ENCODE measurements at regions not wholly inside any gene's neighbourhood (a gene's known extent, or its start where the extent isn't known, plus 50 kb on each side); places are given as distances from the start of the nearest gene placed in this dataset.

DNA sequence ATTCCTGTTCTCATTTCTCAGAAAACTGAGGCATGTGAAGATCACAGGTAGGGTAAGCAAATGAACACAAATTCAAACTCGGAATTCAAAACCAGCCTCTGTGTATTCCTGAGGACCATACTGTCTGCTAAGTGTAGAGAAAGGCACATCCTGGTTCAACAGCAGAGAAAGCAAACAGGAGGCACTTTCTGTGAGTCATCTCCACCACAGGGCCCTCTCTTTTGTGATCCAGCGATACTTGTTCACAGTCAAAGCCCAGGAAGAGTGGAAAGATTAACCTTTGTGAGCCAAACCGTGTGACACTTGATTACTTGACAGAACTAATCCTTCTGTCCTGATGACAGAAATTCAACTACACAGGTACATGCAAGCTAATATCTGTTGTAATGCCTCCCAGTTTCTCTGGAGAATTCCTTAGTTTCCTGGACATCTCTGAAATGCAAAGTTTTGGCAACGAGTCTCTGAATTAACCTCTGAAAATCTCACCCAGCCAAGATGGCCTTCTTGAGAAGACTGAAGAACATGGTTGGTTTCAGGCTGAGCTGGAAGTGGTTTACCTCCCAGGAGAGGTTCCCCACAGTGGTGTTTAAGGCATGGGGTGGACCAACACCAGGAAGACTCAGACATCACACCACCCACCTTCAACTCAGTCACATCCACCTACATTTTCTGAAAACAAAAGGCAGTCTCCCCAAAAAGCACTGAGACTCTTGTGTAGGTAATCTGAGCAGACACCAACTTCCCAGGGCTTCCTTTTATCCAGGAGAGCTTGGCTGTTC, 98.2 kb upstream of the ERG start:
- Histone ChIP-seq H3K36me3 (ENCODE audit: insufficient read depth, low read length) (no peaks in the 10 kb centered on the region), H3K9me3 (replicated peaks; ENCODE audit: low read length) (no peaks in the 10 kb centered on the region), H3K9ac (ENCODE audit: low read depth, low read length) (no peak overlapping the region)

DNA sequence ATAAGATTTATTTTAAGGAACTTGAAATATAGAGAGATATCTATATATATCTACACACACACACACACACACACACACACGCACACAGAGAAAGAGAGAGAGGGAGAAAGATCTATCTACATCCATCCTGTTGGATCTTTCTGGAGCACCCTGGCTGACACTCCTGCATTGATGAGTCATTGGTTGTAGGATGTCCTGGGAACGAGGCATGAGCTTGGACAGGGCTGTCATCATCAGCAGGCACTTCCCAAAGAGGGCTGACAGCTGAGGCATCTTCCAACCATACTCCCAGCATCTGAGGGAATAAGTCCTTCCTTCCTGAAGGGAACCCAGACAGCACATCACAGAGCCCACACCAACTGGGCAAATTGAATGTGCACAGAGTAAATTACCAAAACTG, 99.1 kb upstream of the ERG start:
- H3K36me3 ChIP-seq (ENCODE audit: insufficient read depth, low read length), result no peaks in the 10 kb centered on the region
- no peak overlapping the region for H3K9ac ChIP-seq (ENCODE audit: low read depth, low read length)
- no peaks in the 10 kb centered on the region for H3K9me3 ChIP-seq (replicated peaks; ENCODE audit: low read length)
- H3K4me3 ChIP-seq (ENCODE audit: low read length), result no peak overlapping the region
- peaks cover 81% of the 10 kb centered on the region for H3K27me3 ChIP-seq (ENCODE audit: control insufficient read depth, insufficient read depth, low read length)
- no peak overlapping the region for H3K4me2 ChIP-seq (ENCODE audit: low read length)
- no peaks in the 10 kb centered on the region for H3K4me1 ChIP-seq (ENCODE audit: control insufficient read depth, insufficient read depth, low read length)

More for the DNA sequence above, 98.2 kb upstream of the ERG start:
- Histone ChIP-seq H3K4me2 (ENCODE audit: low read length) (no peak overlapping the region), H3K4me1 (ENCODE audit: control insufficient read depth, insufficient read depth, low read length) (no peaks in the 10 kb centered on the region), H3K27me3 (ENCODE audit: control insufficient read depth, insufficient read depth, low read length) (peaks cover 87% of the 10 kb centered on the region), H3K4me3 (ENCODE audit: low read length) (no peak overlapping the region)

DNA sequence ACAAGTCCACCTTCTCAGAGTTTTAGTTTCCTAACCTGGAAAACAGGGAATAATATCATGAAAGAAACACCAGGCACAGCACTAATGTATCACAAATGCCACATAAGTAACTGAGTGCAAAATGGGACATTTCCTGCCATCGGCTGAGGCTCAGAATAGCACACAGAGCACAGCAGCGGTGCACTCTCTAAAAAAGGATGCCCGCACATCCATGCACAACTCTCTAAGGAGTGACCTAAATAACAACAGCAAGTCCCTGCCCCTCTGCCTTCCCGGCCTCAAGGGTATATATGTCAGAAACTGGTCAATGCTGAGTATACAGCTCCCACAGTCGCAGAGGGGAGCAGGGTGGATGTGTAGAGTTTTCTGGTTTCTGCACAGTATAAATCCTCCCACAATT, 100.1 kb upstream of the ERG start:
- no peak overlapping the region for H3K4me2 ChIP-seq (ENCODE audit: low read length)
- no peaks in the 10 kb centered on the region for H3K36me3 ChIP-seq (ENCODE audit: insufficient read depth, low read length)
- H3K4me3 ChIP-seq (ENCODE audit: low read length), result no peak overlapping the region
- no peaks in the 10 kb centered on the region for H3K9me3 ChIP-seq (replicated peaks; ENCODE audit: low read length)
- peaks cover 81% of the 10 kb centered on the region for H3K27me3 ChIP-seq (ENCODE audit: control insufficient read depth, insufficient read depth, low read length)
- H3K9ac ChIP-seq (ENCODE audit: low read depth, low read length), result no peak overlapping the region
- no peaks in the 10 kb centered on the region for H3K4me1 ChIP-seq (ENCODE audit: control insufficient read depth, insufficient read depth, low read length)

DNA sequence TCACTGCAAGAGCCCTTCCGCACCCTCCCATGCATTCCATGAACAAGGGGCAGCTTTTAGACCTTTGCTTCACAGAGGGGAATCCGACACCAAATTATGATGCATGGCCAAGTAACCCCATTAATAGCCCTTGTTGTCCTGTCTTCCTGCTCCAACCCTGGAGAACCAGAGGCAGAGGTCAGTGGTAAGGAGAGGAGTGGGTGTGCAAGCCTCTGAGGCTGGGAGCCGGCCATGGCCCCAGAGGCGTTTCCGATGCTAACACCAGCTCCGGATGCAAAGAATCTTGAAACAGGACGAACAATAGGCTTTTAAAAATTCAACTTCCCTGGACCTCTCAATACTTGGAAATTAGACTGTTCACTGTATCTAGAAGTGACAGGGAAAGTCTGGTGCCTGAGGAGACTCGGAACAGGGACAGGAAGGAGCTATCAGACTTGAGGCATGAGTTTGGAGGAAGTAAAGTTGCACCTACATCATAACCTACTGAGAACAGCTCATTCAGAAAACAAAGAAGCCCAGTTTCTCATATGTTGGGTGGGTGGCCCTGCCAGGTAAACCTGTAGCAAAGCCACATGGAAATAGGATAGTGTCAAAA, 101.2 kb upstream of the ERG start:
- Histone ChIP-seq H3K4me2 (ENCODE audit: low read length) (no peak overlapping the region), H3K4me1 (ENCODE audit: control insufficient read depth, insufficient read depth, low read length) (no peaks in the 10 kb centered on the region), H3K27me3 (ENCODE audit: control insufficient read depth, insufficient read depth, low read length) (peaks cover 75% of the 10 kb centered on the region), H3K9me3 (replicated peaks; ENCODE audit: low read length) (no peaks in the 10 kb centered on the region), H3K36me3 (ENCODE audit: insufficient read depth, low read length) (no peaks in the 10 kb centered on the region), H3K4me3 (ENCODE audit: low read length) (no peak overlapping the region), H3K9ac (ENCODE audit: low read depth, low read length) (no peak overlapping the region)

DNA sequence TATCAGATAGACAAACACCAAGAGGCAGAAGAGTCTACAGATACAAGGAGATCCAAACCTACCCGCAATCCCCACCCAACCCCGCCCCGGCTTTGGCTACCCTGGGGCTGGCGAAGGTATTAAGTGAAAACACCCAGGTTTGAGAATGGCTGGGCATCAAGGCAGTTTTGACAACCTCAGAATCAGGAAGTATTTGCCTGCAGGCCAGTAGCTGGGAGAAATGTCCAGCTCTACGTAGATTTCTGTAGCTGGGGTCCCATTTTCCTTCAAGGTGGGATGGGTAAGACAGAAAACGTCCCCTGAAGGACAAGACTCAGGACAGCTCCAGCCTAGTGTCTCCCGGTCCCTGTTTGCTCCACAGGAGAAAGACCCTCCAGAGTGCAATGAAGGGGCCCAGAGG, 101.8 kb upstream of the ERG start:
- Histone ChIP-seq H3K27me3 (ENCODE audit: control insufficient read depth, insufficient read depth, low read length) (peaks cover 75% of the 10 kb centered on the region), H3K4me1 (ENCODE audit: control insufficient read depth, insufficient read depth, low read length) (no peaks in the 10 kb centered on the region), H3K9me3 (replicated peaks; ENCODE audit: low read length) (no peaks in the 10 kb centered on the region), H3K4me2 (ENCODE audit: low read length) (no peak overlapping the region), H3K4me3 (ENCODE audit: low read length) (no peak overlapping the region), H3K9ac (ENCODE audit: low read depth, low read length) (no peak overlapping the region), H3K36me3 (ENCODE audit: insufficient read depth, low read length) (no peaks in the 10 kb centered on the region)

DNA sequence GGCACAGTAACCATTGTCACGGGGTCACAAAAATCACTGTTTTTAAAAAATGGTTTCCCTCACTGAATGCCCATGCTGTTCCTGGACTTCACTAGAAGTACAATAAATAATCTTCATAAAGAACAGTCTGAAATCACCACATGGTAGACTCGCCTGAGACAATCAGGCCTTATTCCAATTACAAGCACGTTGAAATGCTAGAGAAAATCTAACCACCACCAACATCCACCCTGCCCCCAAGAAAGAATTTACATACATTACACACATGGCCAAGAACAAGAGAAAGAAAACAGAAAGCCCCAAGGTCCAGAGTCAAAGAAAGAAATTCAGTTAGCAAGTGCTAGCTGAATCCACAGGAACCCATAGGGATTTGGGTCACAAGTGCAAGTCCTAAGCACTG, 107.0 kb upstream of the ERG start:
- H3K36me3 ChIP-seq (ENCODE audit: insufficient read depth, low read length), result no peaks in the 10 kb centered on the region
- H3K4me1 ChIP-seq (ENCODE audit: control insufficient read depth, insufficient read depth, low read length), result no peaks in the 10 kb centered on the region
- H3K4me3 ChIP-seq (ENCODE audit: low read length), result no peak overlapping the region
- no peaks in the 10 kb centered on the region for H3K9me3 ChIP-seq (replicated peaks; ENCODE audit: low read length)
- peaks cover 74% of the 10 kb centered on the region for H3K27me3 ChIP-seq (ENCODE audit: control insufficient read depth, insufficient read depth, low read length)
- no peak overlapping the region for H3K9ac ChIP-seq (ENCODE audit: low read depth, low read length)
- H3K4me2 ChIP-seq (ENCODE audit: low read length), result no peak overlapping the region

DNA sequence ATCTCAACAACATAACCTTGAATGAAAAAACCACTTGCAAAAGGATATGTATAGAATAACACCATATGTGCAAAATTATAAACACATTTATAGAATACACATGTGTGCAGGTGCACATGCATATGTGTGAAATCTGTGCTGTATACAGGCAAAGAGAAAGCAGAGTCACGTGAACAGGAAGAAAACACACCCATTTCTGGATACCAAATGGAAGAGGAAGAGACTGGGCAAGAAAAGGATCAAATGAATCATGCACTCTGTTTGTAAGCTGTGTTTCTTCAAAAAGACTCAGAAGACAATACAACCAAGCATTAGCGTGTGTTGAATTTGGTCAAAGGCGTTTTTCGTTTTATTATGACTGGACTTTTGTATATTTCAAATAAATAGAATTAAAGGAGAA, 111.3 kb upstream of the ERG start:
- H3K36me3 ChIP-seq (ENCODE audit: insufficient read depth, low read length), result no peaks in the 10 kb centered on the region
- no peaks in the 10 kb centered on the region for H3K9me3 ChIP-seq (replicated peaks; ENCODE audit: low read length)
- peaks cover 68% of the 10 kb centered on the region for H3K27me3 ChIP-seq (ENCODE audit: control insufficient read depth, insufficient read depth, low read length)
- H3K9ac ChIP-seq (ENCODE audit: low read depth, low read length), result no peak overlapping the region
- H3K4me3 ChIP-seq (ENCODE audit: low read length), result no peak overlapping the region
- H3K4me2 ChIP-seq (ENCODE audit: low read length), result no peak overlapping the region
- no peaks in the 10 kb centered on the region for H3K4me1 ChIP-seq (ENCODE audit: control insufficient read depth, insufficient read depth, low read length)

DNA sequence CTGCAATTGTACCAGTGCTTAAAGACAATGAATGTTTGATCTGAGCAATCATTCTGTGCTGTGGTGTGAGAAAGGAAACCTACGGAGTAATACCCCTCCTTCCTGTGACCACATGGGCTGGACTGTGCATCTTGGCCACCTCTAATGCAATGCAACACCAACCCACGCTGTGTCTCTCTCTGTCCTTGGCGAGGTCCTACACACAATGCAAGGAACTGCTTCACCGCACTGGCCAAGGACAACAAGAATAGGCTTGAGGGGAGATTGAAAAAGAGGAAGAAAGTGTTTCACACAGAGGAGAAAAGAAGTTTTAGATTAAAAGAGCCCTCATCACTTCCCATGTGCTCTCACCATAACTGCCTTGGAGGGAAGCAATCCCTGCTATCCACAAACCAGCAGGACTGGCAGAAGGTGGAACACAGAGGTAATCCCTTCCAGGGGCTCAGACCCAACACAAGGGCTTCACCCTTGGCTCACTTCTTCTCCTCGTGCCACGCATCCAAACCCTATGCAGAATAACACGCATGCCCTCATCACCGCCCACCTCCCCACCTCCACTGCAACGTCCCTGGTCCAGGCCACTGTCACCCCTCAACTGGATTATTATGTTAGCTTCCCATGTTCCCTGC, 112.5 kb upstream of the ERG start:
- Histone ChIP-seq H3K4me3 (ENCODE audit: low read length) (no peak overlapping the region), H3K9me3 (replicated peaks; ENCODE audit: low read length) (no peaks in the 10 kb centered on the region), H3K27me3 (ENCODE audit: control insufficient read depth, insufficient read depth, low read length) (peaks cover 68% of the 10 kb centered on the region), H3K4me2 (ENCODE audit: low read length) (no peak overlapping the region), H3K9ac (ENCODE audit: low read depth, low read length) (no peak overlapping the region), H3K36me3 (ENCODE audit: insufficient read depth, low read length) (no peaks in the 10 kb centered on the region), H3K4me1 (ENCODE audit: control insufficient read depth, insufficient read depth, low read length) (no peaks in the 10 kb centered on the region)

DNA sequence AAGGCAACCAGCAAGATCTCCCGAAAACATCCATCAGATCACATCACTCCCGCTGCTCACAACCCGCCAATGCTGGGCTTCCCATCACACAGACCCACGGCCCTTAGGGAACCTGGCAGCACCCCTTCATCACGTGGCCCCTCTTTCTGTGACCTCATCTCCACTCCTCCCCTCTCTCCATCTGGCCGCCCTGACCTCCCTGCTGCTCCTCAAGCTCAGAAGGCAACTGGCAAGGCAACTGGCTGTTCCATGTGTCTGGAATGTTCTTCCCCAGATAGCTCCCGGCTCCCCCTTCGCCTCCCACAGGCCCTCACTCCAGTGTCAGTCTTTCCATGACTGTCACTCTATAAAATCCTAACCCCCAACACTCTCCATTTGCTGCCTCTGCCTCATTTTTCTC, 113.0 kb upstream of the ERG start:
- no peak overlapping the region for H3K9ac ChIP-seq (ENCODE audit: low read depth, low read length)
- H3K4me3 ChIP-seq (ENCODE audit: low read length), result no peak overlapping the region
- no peaks in the 10 kb centered on the region for H3K9me3 ChIP-seq (replicated peaks; ENCODE audit: low read length)

DNA sequence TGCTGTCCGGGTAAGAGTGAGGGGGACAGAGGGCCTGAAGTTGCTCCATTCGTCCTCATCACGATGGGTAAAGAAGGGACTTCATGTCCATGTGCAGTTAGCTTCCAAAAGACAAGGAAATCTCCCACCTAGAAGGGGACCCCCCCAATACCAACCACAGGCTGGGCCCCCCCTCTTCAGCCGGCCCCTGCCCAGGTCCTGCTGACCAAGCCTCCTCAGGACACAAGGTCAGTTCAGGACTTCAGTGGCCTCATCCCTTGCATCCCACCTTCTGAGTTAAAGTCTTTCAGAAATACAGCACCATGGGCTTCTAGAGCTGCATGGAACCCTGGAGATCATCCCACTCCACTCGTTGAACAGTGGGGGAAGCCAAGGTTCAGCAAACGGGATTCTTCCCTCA, 115.4 kb upstream of the ERG start:
- Histone ChIP-seq H3K4me3 (ENCODE audit: low read length) (no peak overlapping the region), H3K4me2 (ENCODE audit: low read length) (no peak overlapping the region), H3K27me3 (ENCODE audit: control insufficient read depth, insufficient read depth, low read length) (peaks cover 76% of the 10 kb centered on the region), H3K36me3 (ENCODE audit: insufficient read depth, low read length) (no peaks in the 10 kb centered on the region), H3K4me1 (ENCODE audit: control insufficient read depth, insufficient read depth, low read length) (no peaks in the 10 kb centered on the region), H3K9me3 (replicated peaks; ENCODE audit: low read length) (no peaks in the 10 kb centered on the region), H3K9ac (ENCODE audit: low read depth, low read length) (no peak overlapping the region)

More for the DNA sequence above, 113.0 kb upstream of the ERG start:
- no peaks in the 10 kb centered on the region for H3K36me3 ChIP-seq (ENCODE audit: insufficient read depth, low read length)
- no peaks in the 10 kb centered on the region for H3K4me1 ChIP-seq (ENCODE audit: control insufficient read depth, insufficient read depth, low read length)
- no peak overlapping the region for H3K4me2 ChIP-seq (ENCODE audit: low read length)
- peaks cover 66% of the 10 kb centered on the region for H3K27me3 ChIP-seq (ENCODE audit: control insufficient read depth, insufficient read depth, low read length)

DNA sequence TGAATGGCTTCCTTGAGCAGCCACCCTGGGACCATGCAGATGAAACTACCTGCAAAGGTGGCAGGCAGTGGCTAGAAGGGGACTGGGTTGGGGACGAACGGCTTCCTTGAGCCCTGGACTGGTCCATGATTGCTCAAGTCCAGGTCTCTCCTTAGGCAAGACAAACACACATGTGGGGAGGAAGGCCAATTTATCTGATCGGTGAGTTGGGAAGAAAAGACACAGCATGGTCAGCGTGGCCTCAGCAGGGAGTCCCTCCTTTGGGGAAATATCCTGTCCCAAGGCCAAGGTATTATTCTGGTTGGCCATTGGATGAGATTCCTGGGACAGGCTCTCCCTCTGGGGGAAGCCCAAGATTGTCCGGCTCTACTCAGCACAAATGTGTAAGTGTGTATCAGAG, 116.3 kb upstream of the ERG start:
- H3K4me2 ChIP-seq (ENCODE audit: low read length), result no peak overlapping the region
- H3K4me3 ChIP-seq (ENCODE audit: low read length), result no peak overlapping the region
- H3K27me3 ChIP-seq (ENCODE audit: control insufficient read depth, insufficient read depth, low read length), result peaks cover 76% of the 10 kb centered on the region
- no peaks in the 10 kb centered on the region for H3K36me3 ChIP-seq (ENCODE audit: insufficient read depth, low read length)
- H3K9ac ChIP-seq (ENCODE audit: low read depth, low read length), result no peak overlapping the region
- no peaks in the 10 kb centered on the region for H3K4me1 ChIP-seq (ENCODE audit: control insufficient read depth, insufficient read depth, low read length)
- no peaks in the 10 kb centered on the region for H3K9me3 ChIP-seq (replicated peaks; ENCODE audit: low read length)

DNA sequence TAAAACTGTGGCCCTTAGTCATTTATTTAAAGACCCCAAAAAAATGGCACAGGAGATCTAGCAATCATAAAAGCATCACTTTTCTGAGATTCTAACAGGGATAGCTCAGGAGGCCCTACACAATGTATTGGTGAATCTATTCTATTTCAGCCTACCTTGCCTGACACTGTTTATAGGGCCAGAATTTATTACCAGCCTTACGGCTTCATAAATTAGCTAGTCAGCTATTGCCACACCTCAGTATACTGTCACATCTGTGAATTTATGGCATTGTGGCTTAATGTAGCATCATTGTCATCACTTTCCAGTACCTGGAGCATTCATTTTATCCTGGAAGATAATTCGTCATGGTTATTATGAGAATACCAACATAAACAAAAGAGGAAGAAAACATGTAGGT, 121.2 kb upstream of the ERG start:
- Histone ChIP-seq H3K9ac (ENCODE audit: low read depth, low read length) (no peak overlapping the region), H3K4me1 (ENCODE audit: control insufficient read depth, insufficient read depth, low read length) (no peaks in the 10 kb centered on the region), H3K27me3 (ENCODE audit: control insufficient read depth, insufficient read depth, low read length) (peaks cover 67% of the 10 kb centered on the region), H3K4me3 (ENCODE audit: low read length) (no peak overlapping the region), H3K9me3 (replicated peaks; ENCODE audit: low read length) (no peaks in the 10 kb centered on the region), H3K36me3 (ENCODE audit: insufficient read depth, low read length) (no peaks in the 10 kb centered on the region), H3K4me2 (ENCODE audit: low read length) (no peak overlapping the region)
